ENCODE measurements at regions not wholly inside any gene's neighbourhood (a gene's known extent, or its start where the extent isn't known, plus 50 kb on each side); places are given as distances from the start of the nearest gene placed in this dataset.
"Not testable (repeated sequence)": the region's sequence is repeated elsewhere in the genome, so short reads cannot be mapped to it uniquely, and the experiment has no call there.

- TF ChIP-seq, protein P1, sequence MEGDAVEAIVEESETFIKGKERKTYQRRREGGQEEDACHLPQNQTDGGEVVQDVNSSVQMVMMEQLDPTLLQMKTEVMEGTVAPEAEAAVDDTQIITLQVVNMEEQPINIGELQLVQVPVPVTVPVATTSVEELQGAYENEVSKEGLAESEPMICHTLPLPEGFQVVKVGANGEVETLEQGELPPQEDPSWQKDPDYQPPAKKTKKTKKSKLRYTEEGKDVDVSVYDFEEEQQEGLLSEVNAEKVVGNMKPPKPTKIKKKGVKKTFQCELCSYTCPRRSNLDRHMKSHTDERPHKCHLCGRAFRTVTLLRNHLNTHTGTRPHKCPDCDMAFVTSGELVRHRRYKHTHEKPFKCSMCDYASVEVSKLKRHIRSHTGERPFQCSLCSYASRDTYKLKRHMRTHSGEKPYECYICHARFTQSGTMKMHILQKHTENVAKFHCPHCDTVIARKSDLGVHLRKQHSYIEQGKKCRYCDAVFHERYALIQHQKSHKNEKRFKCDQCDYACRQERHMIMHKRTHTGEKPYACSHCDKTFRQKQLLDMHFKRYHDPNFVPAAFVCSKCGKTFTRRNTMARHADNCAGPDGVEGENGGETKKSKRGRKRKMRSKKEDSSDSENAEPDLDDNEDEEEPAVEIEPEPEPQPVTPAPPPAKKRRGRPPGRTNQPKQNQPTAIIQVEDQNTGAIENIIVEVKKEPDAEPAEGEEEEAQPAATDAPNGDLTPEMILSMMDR (IDR thresholded peaks at IDR 0.05): not testable (repeated sequence)
- TF ChIP-seq POLR2A, EP300, POLR2AphosphoS5 (IDR thresholded peaks at IDR 0.05): not testable (repeated sequence)
These were observed 196.0 kb downstream of the TBC1D2B start for GRCh38 chr15:77881535-77881934.
